CD14-positive monocyte (primary cell): ENCODE measurements at regions not wholly inside any gene's neighbourhood (a gene's known extent, or its start where the extent isn't known, plus 50 kb on each side); places are given as distances from the start of the nearest gene placed in this dataset.

Experiments
- DNase-seq, 3 donors: peaks; one replicate each; pipeline ENCODE4 v3.0.0-alpha.2; 2011 to 2022
- H2AFZ ChIP-seq: 2 replicates; pipeline ENCODE4 v1.6.0; 2012; ENCODE audit warnings: mild to moderate bottlenecking, low read depth, low read length, inconsistent platforms; ENCODE audit not compliant: insufficient read depth, poor library complexity, severe bottlenecking
- H3K27ac ChIP-seq, 2 donors: 1 replicate in 1 of 2; 2 replicates in 1 of 2; pipeline ENCODE4 v1.5.1; 2012 to 2013; ENCODE audit warnings: low read length in 2 of 2, control low read depth in 1 of 2, inconsistent platforms in 1 of 2, low read depth in 1 of 2, mild to moderate bottlenecking in 1 of 2
- H3K27me3 ChIP-seq, 2 donors: one replicate each; pipeline versions ENCODE4 v1.6.0 to v1.6.1; 2011 to 2013; ENCODE audit warnings: low read length in 2 of 2; ENCODE audit not compliant: control insufficient read depth in 2 of 2, insufficient read depth in 2 of 2
- H3K36me3 ChIP-seq, 2 donors: replicated peaks in 1 of 2; 1 replicate in 1 of 2; 2 replicates in 1 of 2; pipeline versions ENCODE4 v1.5.1 to v1.6.1; 2012 to 2013; ENCODE audit warnings: low read length in 2 of 2, control low read depth in 1 of 2, inconsistent platforms in 1 of 2, mild to moderate bottlenecking in 1 of 2; ENCODE audit not compliant: insufficient read depth in 2 of 2, control insufficient read depth in 1 of 2
- H3K4me1 ChIP-seq, 2 donors: 1 replicate in 1 of 2; 2 replicates in 1 of 2; pipeline versions ENCODE4 v1.5.1 to v1.6.1; 2012 to 2013; ENCODE audit warnings: low read length in 2 of 2, control low read depth in 1 of 2, inconsistent platforms in 1 of 2, mild to moderate bottlenecking in 1 of 2, moderate library complexity in 1 of 2; ENCODE audit not compliant: insufficient read depth in 2 of 2, control insufficient read depth in 1 of 2
- H3K4me2 ChIP-seq: replicated peaks from 2 replicates; pipeline ENCODE3; 2012; ENCODE audit warnings: low read length, moderate library complexity, mild to moderate bottlenecking; ENCODE audit not compliant: poor library complexity, severe bottlenecking; ENCODE audit errors: extremely low read depth
- H3K4me3 ChIP-seq, 3 experiments: fragments of 200-600 bp in 1 of 3; sonication (generic) in 1 of 3; replicated peaks in 1 of 3; 1 replicate in 2 of 3; 2 replicates in 1 of 3; pipeline ENCODE4 v1.5.1; 2011 to 2013; ENCODE audit warnings: low read length in 3 of 3, mild to moderate bottlenecking in 3 of 3, control low read depth in 2 of 3, low read depth in 2 of 3, inconsistent platforms in 1 of 3, moderate library complexity in 1 of 3
- H3K79me2 ChIP-seq: 2 replicates; pipeline ENCODE4 v1.6.0; 2012; ENCODE audit warnings: mild to moderate bottlenecking, control low read depth, inconsistent platforms, low read length, moderate library complexity; ENCODE audit not compliant: insufficient read depth
- H3K9ac ChIP-seq: 2 replicates; pipeline ENCODE4 v1.6.0; 2017; ENCODE audit warnings: low read length, mild to moderate bottlenecking; ENCODE audit not compliant: insufficient read depth, poor library complexity, severe bottlenecking
- H3K9me3 ChIP-seq, 2 donors: replicated peaks in 1 of 2; 1 replicate in 1 of 2; 2 replicates in 1 of 2; pipeline versions ENCODE4 v1.5.1 to v1.6.1; 2012 to 2013; ENCODE audit warnings: low read length in 2 of 2, control low read depth in 1 of 2; ENCODE audit not compliant: control insufficient read depth in 1 of 2, insufficient read depth in 1 of 2
- H4K20me1 ChIP-seq: 2 replicates; pipeline ENCODE4 v1.6.0; 2012; ENCODE audit warnings: mild to moderate bottlenecking, low read length, control low read depth, moderate library complexity; ENCODE audit not compliant: insufficient read depth
- H3K27ac Mint-ChIP-seq, 7 donors: one replicate each; pipeline ENCODE4 v1.8.0; 2020; ENCODE audit warnings: mild to moderate bottlenecking in 7 of 7, mixed read lengths in 7 of 7, moderate library complexity in 6 of 7, inconsistent platforms in 2 of 7
- H3K27me3 Mint-ChIP-seq, 3 donors: one replicate each; pipeline ENCODE4 v1.8.0; 2021 to 2022; ENCODE audit warnings: low read depth in 3 of 3, mild to moderate bottlenecking in 3 of 3, mixed read lengths in 3 of 3, moderate library complexity in 3 of 3, inconsistent platforms in 1 of 3
- H3K36me3 Mint-ChIP-seq, 2 donors: one replicate each; pipeline ENCODE4 v1.8.0; 2020; ENCODE audit warnings: mixed read lengths in 2 of 2, inconsistent platforms in 1 of 2, mild to moderate bottlenecking in 1 of 2
- H3K4me1 Mint-ChIP-seq: one replicate; pipeline ENCODE4 v1.8.0; 2020; ENCODE audit warnings: mild to moderate bottlenecking, mixed read lengths
- H3K4me3 Mint-ChIP-seq, 2 donors: one replicate each; pipeline ENCODE4 v1.8.0; 2020; ENCODE audit warnings: mild to moderate bottlenecking in 2 of 2, mixed read lengths in 2 of 2, moderate library complexity in 1 of 2
- H3K9me3 Mint-ChIP-seq, 7 donors: one replicate each; pipeline ENCODE4 v1.8.0; 2020 to 2022; ENCODE audit warnings: mixed read lengths in 7 of 7, mild to moderate bottlenecking in 6 of 7, moderate library complexity in 6 of 7, inconsistent platforms in 2 of 7
- CTCF ChIP-seq: fragments of 200-600 bp; IDR thresholded peaks from one replicate; pipeline ENCODE4 v1.8.0; 2022; ENCODE audit warnings: antibody characterized with exemption, mild to moderate bottlenecking
- WGBS: methylation state at CpG from one replicate; pipeline ENCODE4 v1.1.5; 2013; ENCODE audit warnings: missing lambda C conversion rate; ENCODE audit not compliant: insufficient coverage; 5-methylcytosine and 5-hydroxymethylcytosine counted together
- intact Hi-C, 2 donors: fragments of 100-400 bp; cut with micrococcal nuclease; formaldehyde crosslinking; loops; one replicate each; pipeline versions ENCODE4 v1.15.0 to v1.15.1; 2023

GRCh38 chr2:215526341-215526740 lies 90.5 kb upstream of the FN1 start:
- no peak overlapping the region for H3K9ac ChIP-seq
- H3K4me1 ChIP-seq, result no peaks in the 10 kb centered on the region
- no peaks in the 10 kb centered on the region for H4K20me1 ChIP-seq
- no peak overlapping the region for H3K4me3 ChIP-seq
- Mint-ChIP-seq H3K9me3 (peaks cover 0 to 4% (median 4%) of the 10 kb centered on the region in 7 donors), H3K36me3 (no peaks in the 10 kb centered on the region), H3K27me3 (peaks cover 5 to 6% (median 6%) of the 10 kb centered on the region in 3 donors), H3K4me3 (no peak overlapping the region), H3K4me1 (no peaks in the 10 kb centered on the region), H3K27ac (no peak overlapping the region)
- intact Hi-C loops, result loop anchor here in 1 of 2 donors (10.0 kb wide), 1 partner anchor 118 kb away; no protein-coding TSS in a partner anchor
- H3K9me3 ChIP-seq, result no peaks in the 10 kb centered on the region
- 100% methylated on average over 3 of the region's 4 CpGs for WGBS
- TF ChIP-seq CTCF, result no peak
- no peaks in the 10 kb centered on the region for H3K79me2 ChIP-seq
- no peak overlapping the region for H2AFZ ChIP-seq
- no peak overlapping the region for H3K27ac ChIP-seq
- DNase-seq, result no peak
- no peaks in the 10 kb centered on the region for H3K36me3 ChIP-seq
- H3K4me2 ChIP-seq, result no peak overlapping the region
- no peaks in the 10 kb centered on the region for H3K27me3 ChIP-seq

DNA sequence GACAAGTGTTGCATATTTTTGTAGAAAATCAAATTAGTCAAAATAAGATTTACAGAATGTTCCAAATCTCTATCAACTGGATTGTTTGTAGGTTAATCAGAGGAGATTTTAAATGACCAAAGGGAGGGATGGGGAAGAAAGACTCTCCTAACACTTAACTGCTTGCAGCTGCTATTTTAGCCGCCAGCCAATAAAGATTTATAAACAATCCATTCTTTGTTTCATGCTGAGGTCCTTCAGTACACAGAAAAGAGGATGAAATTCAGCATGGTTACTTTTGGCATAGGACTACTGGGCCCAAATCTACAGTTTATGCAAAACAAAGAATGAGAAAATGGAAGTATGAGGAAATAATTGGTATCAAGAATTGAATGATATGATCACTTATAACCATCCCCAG lies 86.4 kb upstream of the FN1 start:
- peaks cover 2 to 4% (median 2%) of the 10 kb centered on the region in 3 donors for H3K27me3 Mint-ChIP-seq
- H3K4me1 Mint-ChIP-seq, result no peaks in the 10 kb centered on the region
- Histone ChIP-seq H3K27me3 (no peaks in the 10 kb centered on the region), H3K4me2 (no peak overlapping the region), H3K79me2 (no peaks in the 10 kb centered on the region), H2AFZ (no peak overlapping the region), H4K20me1 (no peaks in the 10 kb centered on the region), H3K9ac (no peak overlapping the region), H3K36me3 (no peaks in the 10 kb centered on the region), H3K4me1 (no peaks in the 10 kb centered on the region), H3K27ac (no peak overlapping the region), H3K9me3 (no peaks in the 10 kb centered on the region), H3K4me3 (no peak overlapping the region)
- H3K4me3 Mint-ChIP-seq, result no peak overlapping the region
- DNase-seq, result no peak
- no peaks in the 10 kb centered on the region for H3K36me3 Mint-ChIP-seq
- no peak overlapping the region for H3K27ac Mint-ChIP-seq
- peaks cover 0 to 4% (median 0%) of the 10 kb centered on the region in 7 donors for H3K9me3 Mint-ChIP-seq
- WGBS, result no CpG with 5 or more reads among the region's 1 CpG
- no peak for TF ChIP-seq CTCF
- intact Hi-C loops, result loop anchor here in 1 of 2 donors (10.0 kb wide), 1 partner anchor 123 kb away; no protein-coding TSS in a partner anchor
